Prostate gland (tissue), 2 donors: ENCODE measurements at regions not wholly inside any gene's neighbourhood (a gene's known extent, or its start where the extent isn't known, plus 50 kb on each side); places are given as distances from the start of the nearest gene placed in this dataset.

ENCODE experiments used
- DNase-seq: peaks from one replicate; pipeline ENCODE4 v3.0.0-alpha.2; 2019; ENCODE audit warnings: low spot score
- H3K27ac ChIP-seq, 2 donors: fragments of 200-600 bp; sonication (generic); 2 replicates each; pipeline ENCODE4 v1.5.1; 2017 to 2019
- H3K27me3 ChIP-seq: fragments of 200-600 bp; sonication (generic); replicated peaks from 2 replicates; pipeline ENCODE4 v1.5.1; 2019; ENCODE audit not compliant: insufficient read depth
- H3K36me3 ChIP-seq, 2 donors: fragments of 200-600 bp; sonication (generic); 1 replicate in 1 of 2; 2 replicates in 1 of 2; pipeline versions ENCODE4 v1.5.1 to v1.8.1; 2017 to 2019
- H3K4me1 ChIP-seq: fragments of 200-600 bp; sonication (generic); replicated peaks from 2 replicates; pipeline ENCODE4 v1.5.1; 2019
- H3K4me3 ChIP-seq, 2 donors: fragments of 200-600 bp; sonication (generic); 2 replicates each; pipeline ENCODE4 v1.5.1; 2017 to 2019
- H3K9me3 ChIP-seq: fragments of 200-600 bp; sonication (generic); 2 replicates; pipeline ENCODE4 v1.5.1; 2017
- CTCF ChIP-seq, 4 experiments: fragments of 200-600 bp in 2 of 4; fragments of 450-650 bp in 2 of 4; sonication (generic) in 2 of 4; IDR thresholded peaks; 1 replicate in 3 of 4; 2 replicates in 1 of 4; pipeline ENCODE4 v1.5.1; 2016 to 2019; ENCODE audit warnings: antibody characterized with exemption in 4 of 4, mild to moderate bottlenecking in 2 of 4, moderate library complexity in 2 of 4
- POLR2A ChIP-seq: fragments of 450-650 bp; IDR thresholded peaks from one replicate; pipeline ENCODE4 v1.6.1; 2016; ENCODE audit warnings: antibody characterized with exemption, mild to moderate bottlenecking
- POLR2AphosphoS5 ChIP-seq: sonication (generic); formaldehyde crosslinking; IDR thresholded peaks from one replicate; pipeline ENCODE4 v1.6.1; 2017; ENCODE audit warnings: antibody characterized with exemption
- WGBS: methylation state at CpG from one replicate; pipeline ENCODE4 v1.1.5; 2018; 5-methylcytosine and 5-hydroxymethylcytosine counted together
- intact Hi-C: fragments of 100-400 bp; cut with DNase I; formaldehyde crosslinking; loops from one replicate; pipeline ENCODE4 v1.14.2; 2022

- Histone ChIP-seq H3K27me3 (no peaks in the 10 kb centered on the region), H3K27ac (no peak overlapping the region), H3K36me3 (no peaks in the 10 kb centered on the region), H3K4me3 (no peak overlapping the region), H3K4me1 (no peaks in the 10 kb centered on the region), H3K9me3 (no peaks in the 10 kb centered on the region)
- no peak for DNase-seq
- intact Hi-C loops = no loop called here
- no peak for TF ChIP-seq POLR2A
- WGBS = 58% methylated on average over 1 of the region's 1 CpG
These were observed 190.1 kb downstream of the ZIC4 start for GRCh38 chr3:147216143-147216673.

GRCh38 chr3:147215660-147216059 lies 190.7 kb downstream of the ZIC4 start:
- no peak for DNase-seq
- Histone ChIP-seq H3K4me3 (no peak overlapping the region), H3K27me3 (no peaks in the 10 kb centered on the region), H3K9me3 (no peaks in the 10 kb centered on the region), H3K4me1 (no peaks in the 10 kb centered on the region), H3K36me3 (no peaks in the 10 kb centered on the region), H3K27ac (no peak overlapping the region)
- intact Hi-C loops = no loop called here
- no peak for TF ChIP-seq POLR2AphosphoS5
- TF ChIP-seq CTCF (IDR thresholded peaks at IDR 0.05) = no peak
- no peak for TF ChIP-seq POLR2A

- Histone ChIP-seq H3K4me1 (no peaks in the 10 kb centered on the region), H3K36me3 (no peaks in the 10 kb centered on the region), H3K9me3 (no peaks in the 10 kb centered on the region), H3K27me3 (no peaks in the 10 kb centered on the region), H3K4me3 (no peak overlapping the region), H3K27ac (no peak overlapping the region)
- DNase-seq = no peak
- intact Hi-C loops = no loop called here
- 97% methylated on average over 2 of the region's 2 CpGs for WGBS
- no peak for TF ChIP-seq POLR2A
- TF ChIP-seq POLR2AphosphoS5 = no peak
- TF ChIP-seq CTCF (IDR thresholded peaks at IDR 0.05) = no peak
These were observed 192.7 kb downstream of the ZIC4 start for GRCh38 chr3:147213633-147214032.

- no peak for DNase-seq
- Histone ChIP-seq H3K27me3 (no peaks in the 10 kb centered on the region), H3K4me3 (no peak overlapping the region), H3K9me3 (no peaks in the 10 kb centered on the region), H3K36me3 (no peaks in the 10 kb centered on the region), H3K4me1 (no peaks in the 10 kb centered on the region), H3K27ac (no peak overlapping the region)
- TF ChIP-seq POLR2A = no peak
- no peak for TF ChIP-seq POLR2AphosphoS5
- TF ChIP-seq CTCF (IDR thresholded peaks at IDR 0.05) = no peak
- intact Hi-C loops = no loop called here
These were observed 195.7 kb downstream of the ZIC4 start for GRCh38 chr3:147210676-147211075.

- H3K4me1 ChIP-seq = no peaks in the 10 kb centered on the region
- no peaks in the 10 kb centered on the region for H3K9me3 ChIP-seq
- TF ChIP-seq POLR2A (no peak), CTCF (IDR thresholded peaks at IDR 0.05) (no peak), POLR2AphosphoS5 (no peak)
- H3K36me3 ChIP-seq = no peaks in the 10 kb centered on the region
- H3K27ac ChIP-seq = no peak overlapping the region
- 83% methylated on average over 5 of the region's 5 CpGs for WGBS
- no peak for DNase-seq
- H3K4me3 ChIP-seq = no peak overlapping the region
- intact Hi-C loops = no loop called here
- H3K27me3 ChIP-seq = no peaks in the 10 kb centered on the region
These were observed 205.3 kb downstream of the ZIC4 start for GRCh38 chr3:147201086-147201485.
